GM23248 (cell line): ENCODE measurements at regions not wholly inside any gene's neighbourhood (a gene's known extent, or its start where the extent isn't known, plus 50 kb on each side); places are given as distances from the start of the nearest gene placed in this dataset.

Source experiments
- EZH2 ChIP-seq: fragments of 200-600 bp; sonication (generic); IDR thresholded peaks from 2 replicates; pipeline ENCODE4 v1.6.1; 2018; ENCODE audit warnings: antibody characterized with exemption, mild to moderate bottlenecking; ENCODE audit not compliant: insufficient read depth, poor library complexity, severe bottlenecking
- EZH2phosphoT487 ChIP-seq: fragments of 200-600 bp; sonication (generic); IDR thresholded peaks from 2 replicates; pipeline ENCODE4 v1.6.1; 2018; ENCODE audit warnings: antibody characterized with exemption, moderate library complexity, mild to moderate bottlenecking, low read depth; ENCODE audit not compliant: insufficient read depth

DNA sequence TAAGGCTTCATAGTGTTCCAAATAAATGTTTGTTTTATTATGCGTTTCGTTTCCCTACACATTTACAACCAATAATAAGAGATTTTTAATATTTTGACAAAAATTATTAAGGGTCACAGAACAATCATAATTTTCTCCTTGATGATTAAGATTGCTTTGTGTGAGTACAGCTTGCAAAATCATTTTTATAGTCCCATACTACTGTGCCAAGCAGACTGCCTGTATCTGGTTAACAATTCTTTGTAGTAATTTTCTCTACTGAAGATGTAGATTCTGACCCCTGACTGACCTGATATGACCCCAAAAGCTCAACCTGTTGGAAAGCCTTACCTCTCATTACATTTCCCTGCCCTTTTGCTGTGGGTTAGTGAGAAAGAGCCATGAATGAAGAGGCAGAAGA, 311.9 kb upstream of the PIK3R1 start:
- TF ChIP-seq EZH2, result no peak
- TF ChIP-seq EZH2phosphoT487, result no peak
